T1000 (cell line): ENCODE measurements at regions not wholly inside any gene's neighbourhood (a gene's known extent, or its start where the extent isn't known, plus 50 kb on each side); places are given as distances from the start of the nearest gene placed in this dataset.

Source experiments
- DNase-seq: peaks from one replicate; lab custom pipeline; 2025; ENCODE audit warnings: mixed read lengths; lab: John Stamatoyannopoulos, UW

DNA sequence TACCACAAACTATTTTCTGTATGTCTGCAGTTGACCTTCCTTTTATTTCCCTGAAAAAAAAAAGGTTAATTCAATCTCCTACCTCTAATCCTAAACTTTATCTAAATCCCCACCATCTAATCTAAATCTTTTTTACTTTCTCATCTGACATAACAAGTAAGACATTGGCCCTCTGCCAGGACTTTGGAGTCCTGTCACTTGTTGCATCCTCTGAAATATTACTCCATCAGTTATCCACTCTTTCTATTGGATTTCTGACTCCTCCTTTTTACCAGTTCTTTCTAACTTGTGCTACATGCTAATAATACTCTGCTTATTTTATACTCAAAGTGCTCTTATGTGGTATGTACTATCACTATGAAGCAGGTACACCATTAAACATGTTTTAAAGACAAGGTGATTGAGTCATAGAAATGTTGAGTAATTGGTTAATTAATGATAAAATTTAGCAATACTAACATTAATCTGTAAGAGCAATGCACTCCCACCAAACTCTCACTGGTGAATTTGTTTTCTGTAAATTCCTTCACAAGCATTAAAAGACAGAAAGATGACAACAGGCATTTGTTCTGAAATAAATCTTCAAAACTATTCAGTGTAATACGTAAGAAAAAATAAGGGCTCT is 914.2 kb upstream of the RAG2 start:
- no peak for DNase-seq

DNA sequence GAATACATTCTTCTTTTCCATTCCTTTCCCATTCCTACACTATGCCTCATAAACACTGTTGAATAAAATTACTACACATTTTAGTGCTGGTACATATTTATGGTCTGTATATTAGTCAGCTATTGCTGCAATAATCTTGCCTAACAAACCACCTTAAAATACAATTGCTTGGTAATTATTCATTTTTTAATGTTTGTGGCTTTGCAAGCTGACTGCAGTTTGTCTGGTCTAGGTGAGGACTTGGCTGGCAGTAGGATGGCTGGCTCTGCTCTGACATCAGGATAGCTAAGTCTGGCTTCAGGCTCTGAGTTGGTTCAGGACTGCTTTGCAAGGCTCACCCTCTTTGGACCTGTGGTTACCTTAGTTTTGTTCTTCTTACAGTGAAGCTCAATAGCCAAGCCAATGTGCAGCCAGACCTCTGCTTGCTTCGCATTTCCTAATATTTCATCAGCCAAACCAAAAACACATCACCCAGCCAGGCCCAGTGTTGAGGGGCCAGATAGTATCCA is 913.4 kb upstream of the RAG2 start:
- DNase-seq: no peak

DNA sequence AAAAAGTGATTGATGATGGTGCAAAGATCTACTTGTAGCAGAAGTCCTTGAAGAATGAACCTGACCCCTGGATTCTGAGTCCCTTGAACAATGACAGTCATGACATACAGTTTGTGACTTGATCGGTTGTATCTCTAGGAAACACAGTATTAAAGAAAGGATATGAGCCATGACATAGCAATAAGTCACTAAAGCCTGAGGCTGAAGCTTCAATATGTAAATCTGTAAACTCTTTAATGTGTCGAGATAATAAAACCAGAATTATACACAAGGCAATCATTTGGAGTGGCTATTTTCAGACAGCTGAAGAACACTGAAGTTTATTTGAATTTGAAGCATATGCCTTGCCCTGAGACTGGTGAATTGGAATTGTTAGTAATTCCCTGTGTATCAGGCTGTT is 911.5 kb upstream of the RAG2 start:
- no peak for DNase-seq

DNA sequence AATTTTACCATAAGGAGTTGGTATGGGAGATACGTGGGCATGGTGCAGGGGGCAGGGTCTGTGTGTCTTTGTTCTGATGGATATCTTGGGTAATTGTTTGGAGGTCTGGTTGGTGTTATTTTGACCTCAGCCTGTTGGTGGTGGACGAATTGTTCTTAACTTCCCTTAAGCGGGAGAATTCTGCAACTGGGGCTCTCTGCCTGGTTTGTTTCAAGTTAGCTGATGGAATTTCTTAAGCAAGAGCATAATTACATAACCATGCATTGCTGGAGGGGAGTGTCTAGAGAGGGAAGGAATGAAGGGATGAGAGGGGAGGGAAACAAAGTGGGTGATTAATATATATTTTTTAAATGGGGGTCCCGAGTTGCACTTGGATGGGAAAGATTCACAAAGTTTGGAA is 908.5 kb upstream of the RAG2 start:
- no peak for DNase-seq

DNA sequence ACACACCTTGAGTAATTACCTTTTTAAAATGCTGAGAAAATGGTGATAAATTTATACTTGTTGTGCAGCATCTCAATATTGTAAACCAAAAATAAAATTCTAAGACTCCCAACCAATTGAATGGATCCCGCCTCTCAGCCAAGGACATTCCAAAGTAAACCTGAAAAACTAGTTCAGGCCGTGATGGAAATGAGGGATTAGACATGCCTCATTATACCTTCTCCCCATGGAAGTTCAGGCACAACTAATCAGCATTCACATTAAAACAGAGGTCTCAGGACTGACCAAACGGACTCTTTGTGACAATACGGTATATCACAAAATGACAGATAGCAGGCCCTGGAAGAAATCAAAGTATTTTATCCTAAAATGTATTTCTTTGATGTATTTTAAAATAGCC is 907.4 kb upstream of the RAG2 start:
- no peak for DNase-seq

DNA sequence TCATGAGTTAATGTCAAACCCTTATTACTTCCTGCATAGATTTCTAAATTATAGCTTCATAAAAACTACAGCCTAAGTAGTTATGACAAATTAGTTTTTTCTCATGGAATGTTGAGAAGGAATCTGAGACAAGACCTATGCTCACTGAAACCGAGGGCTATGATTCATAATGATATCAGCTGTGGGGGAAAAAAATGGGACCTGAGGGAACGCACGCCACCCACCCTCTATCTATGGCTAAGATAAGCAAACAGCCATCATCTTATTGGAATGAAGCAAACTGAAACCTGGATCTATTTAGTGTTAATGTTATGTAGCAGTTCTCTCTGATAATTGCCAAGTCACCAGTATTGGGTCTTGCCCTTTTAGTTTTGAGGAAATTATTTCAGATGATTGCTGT is 906.9 kb upstream of the RAG2 start:
- peak; percentile 46 for DNase-seq

DNA sequence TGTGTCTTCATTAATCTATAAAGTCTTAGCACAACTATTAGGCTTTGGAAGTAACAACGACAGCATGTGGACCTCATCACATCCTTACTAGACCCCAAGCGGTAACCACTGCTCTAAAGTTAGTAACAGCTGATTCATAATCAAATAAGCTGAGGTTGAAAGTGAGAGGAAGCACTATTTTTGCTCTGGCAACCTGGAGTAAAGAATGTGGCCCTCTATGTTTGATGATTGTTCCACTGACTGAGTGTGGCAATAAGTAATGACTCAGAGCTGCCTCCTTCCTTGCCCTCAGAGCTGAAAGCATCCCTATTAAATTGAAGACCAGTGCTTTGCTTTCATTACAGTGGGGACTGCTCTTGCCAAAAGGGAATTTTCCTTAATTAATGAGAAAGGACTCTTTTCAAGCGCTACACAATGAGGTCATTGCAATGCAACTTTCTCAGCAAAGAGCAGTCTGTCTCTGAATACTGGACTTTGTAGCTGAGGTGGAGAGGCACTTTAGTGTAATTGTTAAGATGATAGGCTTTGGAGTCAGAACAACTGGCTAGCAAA is 906.1 kb upstream of the RAG2 start:
- peak; percentile 49 for DNase-seq

DNA sequence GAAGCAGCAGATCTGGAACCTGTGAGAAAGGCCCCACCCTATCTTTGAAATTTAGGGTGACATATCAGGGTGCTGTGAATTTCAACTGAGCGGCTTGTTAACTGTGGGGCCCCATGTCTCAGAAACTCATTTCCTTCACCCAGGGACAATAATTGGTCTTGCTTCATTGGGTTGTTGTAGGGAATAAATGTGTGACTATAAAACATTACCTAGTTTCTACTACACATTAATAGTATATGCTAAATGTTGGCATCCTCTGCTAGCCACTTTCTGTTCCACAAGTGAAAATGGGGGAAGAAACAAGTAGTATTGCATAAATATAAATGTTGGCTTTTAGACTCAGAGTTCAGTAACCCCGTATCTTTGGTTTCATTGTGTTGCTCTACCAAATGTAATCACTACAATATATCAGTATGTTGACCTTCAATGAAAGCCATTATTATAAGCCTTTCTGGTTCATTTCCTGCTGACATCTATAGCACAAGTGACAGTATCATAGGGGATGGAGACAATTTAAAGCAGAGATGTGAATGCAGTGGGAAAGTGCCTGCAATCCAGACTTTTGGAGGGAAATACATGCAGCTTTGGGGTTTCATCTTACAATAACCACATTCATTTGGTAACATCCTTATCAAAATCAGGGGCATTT is 905.5 kb upstream of the RAG2 start:
- DNase-seq: no peak

DNA sequence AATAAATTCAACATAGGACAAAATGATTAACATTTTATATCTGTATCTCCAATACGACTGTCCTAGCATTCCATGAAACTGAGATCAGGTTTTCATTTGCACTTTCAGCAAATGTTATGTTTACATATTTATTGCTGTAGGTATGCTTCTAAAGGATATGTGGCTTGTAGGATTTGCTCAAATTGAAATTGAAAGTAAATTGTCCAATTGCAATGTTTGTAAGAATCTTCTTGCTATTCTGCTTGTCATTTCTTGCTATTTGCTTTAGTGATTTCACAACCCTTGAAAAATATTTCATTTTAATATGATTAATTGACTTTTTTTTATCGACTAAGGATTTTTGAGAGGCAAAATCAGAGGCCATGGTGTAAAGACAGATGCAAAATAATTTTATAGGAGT is 904.2 kb upstream of the RAG2 start:
- no peak for DNase-seq

DNA sequence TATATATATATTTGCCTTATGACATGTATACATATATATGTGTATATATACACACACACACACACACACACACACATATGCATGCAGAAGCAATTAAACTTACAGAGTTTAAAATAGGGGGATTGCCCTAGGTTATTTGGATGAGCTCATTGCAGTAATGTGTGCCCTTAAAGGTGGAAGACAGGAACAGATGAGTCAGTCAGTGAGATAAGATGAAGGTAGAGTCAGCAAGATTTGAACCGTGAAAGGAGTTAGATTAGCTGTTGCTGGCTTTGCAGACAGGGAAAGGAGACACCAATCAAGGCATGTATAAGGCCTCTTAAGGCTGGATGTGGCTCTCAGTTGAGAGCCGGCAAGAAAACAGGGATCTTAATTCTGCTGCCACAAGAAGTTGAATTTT is 902.4 kb upstream of the RAG2 start:
- no peak for DNase-seq

DNA sequence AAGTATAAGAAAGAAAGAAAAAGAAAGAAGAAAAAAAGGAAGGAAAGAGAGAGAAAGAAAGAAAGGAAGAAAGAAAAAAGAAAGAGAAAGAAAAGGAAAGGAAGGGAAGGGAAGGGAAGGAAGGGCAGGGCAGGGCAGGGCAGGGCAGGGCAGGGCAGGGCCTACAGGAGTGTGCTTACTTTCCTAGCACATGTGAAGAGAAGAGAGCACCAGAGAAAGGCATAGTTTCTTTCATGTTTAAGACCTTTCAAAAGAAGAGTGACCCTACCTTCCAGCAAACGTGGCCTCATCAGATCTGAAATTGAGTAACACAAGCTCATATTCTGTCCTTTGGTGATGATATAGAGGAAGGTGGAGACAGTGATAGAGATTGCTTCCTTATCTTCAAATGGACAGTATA is 899.3 kb upstream of the RAG2 start:
- no peak for DNase-seq

DNA sequence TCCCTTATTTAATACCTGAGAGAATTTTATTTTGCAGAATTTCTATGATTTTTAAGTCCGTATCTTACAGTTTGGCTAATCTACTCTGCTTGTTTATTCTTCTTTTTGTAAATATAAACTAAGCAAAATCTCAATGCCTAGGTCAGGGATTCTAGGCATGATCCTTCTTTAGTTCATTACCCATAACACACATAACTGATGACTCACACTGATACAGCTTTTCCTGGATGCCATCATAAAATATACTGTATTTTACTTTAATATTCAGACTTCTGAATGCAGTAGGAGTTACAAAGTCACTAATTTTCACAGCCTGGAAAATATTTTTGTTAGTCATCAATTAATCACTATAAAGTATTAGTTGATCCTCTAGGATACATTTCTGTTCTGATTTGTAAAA is 898.2 kb upstream of the RAG2 start:
- DNase-seq: no peak

DNA sequence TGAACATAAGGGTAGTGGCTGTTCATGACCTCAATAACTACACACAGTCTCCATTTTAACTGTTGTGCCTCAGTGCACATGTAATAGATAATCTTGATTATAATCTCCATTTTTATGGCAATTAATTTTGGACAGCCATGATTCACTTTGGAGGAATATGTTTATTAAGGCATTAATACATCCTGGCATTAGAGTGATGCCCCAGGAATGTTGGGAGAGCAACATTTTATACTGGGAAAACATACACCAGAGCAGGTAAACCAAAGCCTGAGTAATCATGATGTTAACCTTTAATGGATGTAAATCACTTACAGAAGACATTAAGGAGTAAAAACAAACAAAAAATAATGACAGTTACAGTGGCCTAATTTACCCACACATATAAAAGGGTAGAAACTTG is 886.3 kb upstream of the RAG2 start:
- no peak for DNase-seq

DNA sequence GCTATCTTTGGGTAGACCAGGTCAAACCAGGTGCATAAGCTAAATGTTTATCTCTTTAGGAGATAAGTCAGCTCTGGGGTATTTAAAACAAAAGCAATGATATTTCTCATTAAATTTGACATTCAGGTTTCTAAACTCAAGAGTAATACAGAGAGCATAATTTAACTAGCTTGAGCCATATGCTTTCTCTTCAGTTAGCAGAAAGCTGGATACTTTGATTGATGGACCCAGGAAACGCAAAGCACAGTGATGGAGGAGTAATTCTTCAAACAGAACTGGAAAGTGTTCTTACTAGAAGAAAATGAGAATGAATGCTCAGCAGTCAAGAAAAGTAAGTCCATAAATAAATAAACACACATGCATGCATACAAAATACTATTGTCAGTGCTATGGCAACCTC is 885.7 kb upstream of the RAG2 start:
- no peak for DNase-seq

DNA sequence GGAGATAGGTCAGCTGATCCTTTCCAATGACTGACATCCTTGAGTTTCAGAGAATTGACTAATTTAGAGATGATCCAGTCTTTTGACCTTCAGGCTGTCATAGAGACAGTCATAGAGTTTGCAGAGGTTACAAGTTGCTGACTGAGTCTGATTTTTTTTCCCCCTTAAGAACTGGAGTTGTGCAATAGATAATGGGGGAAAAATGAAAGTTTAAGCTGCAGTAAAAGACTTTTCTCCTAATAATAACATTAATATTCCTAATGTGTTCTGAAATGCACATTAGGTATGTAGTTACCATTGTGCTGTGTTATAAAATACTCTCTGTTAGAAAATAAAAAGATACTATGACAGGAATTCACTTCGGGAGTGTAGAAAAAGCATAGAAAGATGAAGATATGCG is 876.9 kb upstream of the RAG2 start:
- DNase-seq: no peak

DNA sequence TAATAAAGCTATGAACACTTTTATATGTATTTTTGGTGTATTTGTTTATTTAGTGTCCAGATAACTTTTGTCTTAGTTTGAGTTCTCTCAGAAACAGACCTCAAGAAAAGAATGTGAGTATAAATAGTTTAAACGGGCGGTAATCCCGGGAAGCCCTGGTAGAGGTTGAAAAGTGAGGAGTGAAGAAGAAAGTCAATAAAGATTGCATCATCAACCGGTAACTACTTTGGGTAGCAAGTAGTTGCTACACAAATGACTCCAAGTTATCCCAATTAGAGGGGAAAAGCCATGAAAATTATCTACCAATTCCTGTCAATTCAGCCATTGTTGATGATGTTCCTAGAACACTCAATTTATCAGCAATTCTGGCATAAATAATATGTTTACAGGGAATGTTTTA is 870.3 kb upstream of the RAG2 start:
- no peak for DNase-seq

DNA sequence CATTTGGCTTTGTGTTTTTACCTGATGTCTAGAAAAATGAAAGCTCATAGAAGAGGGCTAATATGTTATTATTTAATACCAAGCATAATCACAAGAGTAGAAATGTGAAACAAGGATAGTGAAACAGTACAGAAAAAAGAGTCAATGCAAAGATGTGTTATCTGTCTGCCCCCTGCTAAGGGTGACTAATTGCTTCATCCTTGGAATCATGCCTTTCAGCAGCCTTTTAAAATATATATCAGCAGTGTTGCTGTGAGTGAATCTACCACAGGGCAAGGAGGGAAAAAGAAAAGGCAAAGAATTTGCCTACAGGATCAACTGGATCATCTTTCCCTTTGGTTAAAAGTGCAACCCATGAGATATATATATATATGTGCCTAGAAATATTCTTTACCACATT is 867.2 kb upstream of the RAG2 start:
- DNase-seq: no peak

DNA sequence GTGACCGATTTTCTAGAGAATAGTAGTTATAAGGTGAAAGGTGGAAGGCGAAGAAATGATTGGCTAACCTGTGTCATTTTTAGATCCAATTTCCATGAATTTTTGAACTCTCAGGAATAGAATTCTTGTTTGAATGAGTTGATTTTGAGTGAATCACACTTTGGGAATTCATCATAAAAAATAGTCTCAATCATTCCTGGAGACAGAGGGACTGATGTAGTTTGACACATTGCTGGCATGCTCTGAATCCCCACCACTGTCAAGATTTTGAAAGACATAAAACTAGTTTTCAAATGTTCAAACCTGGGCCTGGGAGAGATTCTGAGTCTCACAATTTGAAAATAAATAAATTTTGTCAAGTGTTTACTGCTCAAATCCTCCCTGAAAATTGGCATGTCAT is 861.4 kb upstream of the RAG2 start:
- no peak for DNase-seq

DNA sequence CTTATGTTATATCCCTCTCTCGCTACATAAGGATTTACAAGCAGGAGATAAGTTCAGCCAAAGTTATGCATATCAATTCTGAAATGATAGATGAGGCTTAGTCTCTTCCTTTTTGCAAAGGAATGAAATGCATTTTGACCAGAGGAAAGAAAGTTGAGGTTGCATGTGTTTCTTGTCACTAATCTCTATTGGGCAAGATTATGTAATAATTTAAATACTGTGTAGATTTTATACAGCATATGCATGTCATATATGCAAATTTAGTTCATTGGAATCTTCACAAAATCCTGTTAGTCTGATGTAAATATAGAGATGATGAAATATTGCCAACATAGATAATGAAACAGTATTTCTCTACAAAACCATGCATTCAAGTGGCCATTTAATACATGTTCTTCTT is 858.7 kb upstream of the RAG2 start:
- no peak for DNase-seq

DNA sequence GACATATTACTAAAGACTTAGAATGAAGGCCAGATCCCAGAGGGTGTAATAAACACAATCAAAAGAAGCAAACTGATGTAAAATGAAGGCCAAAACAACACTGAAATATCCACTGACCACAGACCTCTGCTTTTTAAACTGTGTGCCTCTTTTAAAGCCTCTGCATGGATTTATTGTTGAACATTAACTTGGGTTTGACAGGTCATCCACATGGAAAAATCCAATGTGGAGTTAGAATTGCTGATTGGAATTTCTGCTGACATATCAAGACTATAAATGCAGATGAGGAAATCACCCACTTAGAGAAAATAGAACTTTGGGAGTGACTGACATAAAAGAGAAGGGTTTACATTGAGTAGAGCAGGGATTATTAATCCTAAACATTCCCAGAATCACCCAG is 853.9 kb upstream of the RAG2 start:
- DNase-seq: no peak

DNA sequence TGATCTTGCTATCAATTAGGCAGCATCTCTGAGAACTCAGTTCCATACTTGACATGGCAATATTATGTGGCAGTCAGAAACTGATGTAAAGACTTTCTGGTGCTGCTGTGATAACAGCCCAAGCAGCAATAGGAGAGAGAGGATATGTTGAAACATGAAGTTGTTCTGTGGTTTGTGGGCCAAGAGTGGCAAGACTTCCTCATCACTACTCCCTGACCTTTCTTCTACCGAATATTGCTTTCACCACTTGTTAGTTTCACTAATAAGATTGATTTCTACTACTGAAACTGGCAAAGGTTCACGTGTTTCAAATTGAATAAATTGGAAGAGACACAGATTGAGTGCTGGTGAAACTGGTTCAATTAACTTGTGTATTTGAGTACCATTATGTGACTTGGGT is 852.6 kb upstream of the RAG2 start:
- no peak for DNase-seq

DNA sequence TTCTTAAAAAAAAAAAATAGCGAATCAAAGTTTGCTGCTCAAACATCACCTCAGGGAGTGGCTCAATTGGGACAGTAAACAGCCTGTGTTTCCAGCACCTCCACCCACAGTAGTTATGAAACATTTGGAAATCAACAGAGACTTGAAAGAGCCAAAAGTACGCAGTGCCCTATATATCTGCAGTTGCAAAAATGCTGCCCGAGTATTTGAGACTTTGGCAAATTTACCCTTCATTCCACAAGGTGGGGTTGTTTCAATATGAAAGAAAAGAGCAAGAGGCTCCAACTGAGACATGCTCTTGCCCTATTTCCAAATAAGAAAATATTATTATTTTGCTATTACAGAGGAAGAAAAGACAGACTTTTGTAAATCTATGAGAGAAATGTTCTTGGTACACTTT is 851.1 kb upstream of the RAG2 start:
- no peak for DNase-seq

DNA sequence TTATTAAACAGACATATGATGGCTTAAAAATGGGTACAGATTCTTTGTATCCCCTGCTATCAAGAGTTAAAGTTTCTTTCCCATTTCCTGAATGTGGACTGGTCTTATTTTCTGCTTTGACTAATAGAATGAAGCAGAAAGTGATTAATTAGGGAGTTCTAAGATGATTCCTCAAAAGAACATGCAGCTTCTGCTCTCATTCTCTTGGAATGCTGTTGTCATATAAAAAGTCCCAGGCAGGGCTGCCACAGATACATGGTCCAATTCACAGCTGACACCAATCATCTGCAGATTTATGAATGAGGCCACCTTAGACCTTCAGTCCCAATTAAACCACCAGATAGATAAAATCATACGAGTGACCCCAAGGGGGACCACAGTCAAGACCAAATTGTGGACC is 844.5 kb upstream of the RAG2 start:
- no peak for DNase-seq
